ENCODE measurements at regions not wholly inside any gene's neighbourhood (a gene's known extent, or its start where the extent isn't known, plus 50 kb on each side); places are given as distances from the start of the nearest gene placed in this dataset.

DNA sequence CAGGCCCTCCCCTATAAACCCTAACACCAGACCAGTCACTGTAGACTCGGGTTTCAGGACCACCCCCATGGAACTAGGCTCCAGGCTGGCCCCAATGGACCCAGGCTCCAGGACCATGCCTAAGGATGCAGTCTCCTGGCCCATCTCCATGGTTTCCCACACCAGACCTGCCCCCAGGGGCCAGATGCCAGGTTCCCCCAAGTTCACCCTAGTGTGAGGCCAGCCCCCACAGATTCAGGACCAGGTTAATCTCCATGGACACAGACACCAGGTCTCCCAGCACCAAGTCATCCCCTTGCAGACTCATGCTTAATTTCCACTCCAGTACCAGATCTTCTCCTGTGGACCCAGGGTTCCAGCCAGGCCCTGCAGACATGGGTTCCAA is 103.8 kb upstream of the LANCL2 start:
- intact Hi-C loops (cut with micrococcal nuclease): loop anchor here (10.0 kb wide), 1 partner anchor 867 kb away; no protein-coding TSS in a partner anchor

- intact Hi-C loops (cut with micrococcal nuclease): loop anchor here (10.0 kb wide), 1 partner anchor 871 kb away; no protein-coding TSS in a partner anchor
Measured at GRCh38 chr7:55265328-55265727, 99.8 kb upstream of the LANCL2 start.

DNA sequence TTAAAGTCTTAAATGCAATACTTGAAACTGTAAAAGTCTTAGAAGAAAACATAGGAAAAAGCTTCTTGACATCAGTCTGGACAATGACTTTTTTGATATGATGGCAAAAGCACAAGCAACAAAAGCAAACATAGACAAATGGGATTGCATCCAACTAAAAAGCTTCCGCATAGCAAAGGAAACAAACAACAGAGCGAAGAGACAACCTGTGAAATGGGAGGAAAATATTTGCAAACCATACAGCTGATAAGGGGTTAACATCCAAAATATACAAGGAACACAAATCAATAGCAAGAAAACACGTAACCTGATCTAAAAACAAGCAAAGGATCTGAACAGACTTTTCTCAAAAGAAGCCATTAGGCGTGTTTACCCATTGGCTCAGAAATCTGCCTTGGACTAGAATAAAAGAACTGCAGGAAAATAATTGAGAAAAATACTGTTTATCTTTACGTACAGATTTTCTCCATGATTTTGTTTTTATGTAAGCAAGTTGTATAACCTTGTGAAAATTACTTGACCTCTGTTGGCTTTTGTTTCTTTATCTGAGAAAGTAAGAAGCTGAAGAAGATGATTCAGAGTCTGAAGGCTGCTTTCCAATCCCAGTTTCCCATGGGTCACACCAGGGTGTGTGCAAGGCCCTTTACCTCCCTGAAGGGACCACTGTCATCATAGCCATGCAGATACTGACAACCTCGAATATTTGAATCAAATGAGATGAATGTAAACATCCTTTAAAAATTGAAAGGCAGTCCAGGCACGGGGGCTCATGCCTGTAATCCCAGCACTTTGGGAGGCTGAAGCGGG is 99.1 kb upstream of the LANCL2 start:
- intact Hi-C loops (cut with micrococcal nuclease): loop anchor here (10.0 kb wide), 1 partner anchor 871 kb away; no protein-coding TSS in a partner anchor

GRCh38 chr7:55271069-55271626 is 94.0 kb upstream of the LANCL2 start:
- intact Hi-C loops (cut with micrococcal nuclease): no loop called here

DNA sequence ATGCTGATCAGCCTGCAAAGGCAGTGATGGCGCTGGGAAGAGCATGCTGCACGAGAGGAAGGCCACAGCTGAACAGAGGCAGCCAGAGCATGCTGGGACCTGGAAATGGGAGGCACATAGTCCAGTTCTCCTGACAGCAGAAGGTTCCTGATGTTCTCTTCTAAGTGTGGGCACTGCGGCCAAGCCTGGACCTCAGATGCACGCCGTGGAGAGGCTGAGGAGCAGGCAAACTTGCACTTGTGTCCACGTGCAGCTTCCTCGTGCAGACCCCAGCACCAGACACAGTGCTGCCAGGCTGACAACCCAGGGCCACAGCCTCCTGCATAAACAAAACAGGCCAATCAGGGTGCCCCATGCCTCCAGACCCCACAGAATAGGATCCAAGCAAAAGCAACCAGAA is 93.5 kb upstream of the LANCL2 start:
- intact Hi-C loops (cut with micrococcal nuclease): no loop called here

GRCh38 chr7:55272328-55272727 is 92.8 kb upstream of the LANCL2 start:
- intact Hi-C loops (cut with micrococcal nuclease): no loop called here

DNA sequence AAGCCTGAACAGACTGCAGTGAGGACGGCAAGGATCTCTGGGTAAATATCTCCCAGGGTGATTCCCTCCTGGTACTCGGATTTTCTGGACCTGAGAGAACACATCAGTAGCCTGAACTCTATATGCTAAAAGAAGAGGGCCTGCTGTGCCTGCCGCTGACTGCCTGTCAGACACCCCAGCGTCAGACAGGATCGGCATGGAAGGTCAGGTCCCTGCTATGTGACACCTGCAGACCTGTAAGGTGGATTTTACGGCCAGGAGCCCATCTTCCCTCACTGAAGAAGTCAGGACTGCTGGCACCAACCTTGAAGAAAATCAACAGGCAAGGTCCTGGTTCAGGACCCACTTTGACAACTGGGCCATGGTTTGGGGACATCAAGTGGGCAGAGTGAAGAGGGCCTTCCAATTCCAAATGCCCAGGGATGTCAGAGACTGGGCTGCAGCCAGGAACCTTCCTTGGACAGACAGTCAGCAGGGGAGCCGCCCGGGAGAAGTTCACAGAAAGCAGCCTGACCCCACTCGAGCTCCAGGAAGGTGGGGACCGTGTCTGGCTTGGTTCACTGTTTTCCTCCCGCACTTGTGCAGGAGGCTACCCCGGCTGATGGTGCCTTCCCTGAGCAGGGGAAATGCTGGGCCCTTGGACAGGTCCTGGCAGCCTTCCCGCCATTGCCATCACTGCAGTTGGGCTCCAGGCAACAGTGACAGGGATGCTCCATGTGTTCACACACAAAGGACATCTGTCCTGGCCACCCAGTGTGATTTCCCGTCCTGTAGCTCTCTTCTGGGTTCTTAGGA is 91.8 kb upstream of the LANCL2 start:
- intact Hi-C loops (cut with micrococcal nuclease): no loop called here

- intact Hi-C loops (cut with micrococcal nuclease): no loop called here
Measured at GRCh38 chr7:55274156-55274555, 91.0 kb upstream of the LANCL2 start.

- intact Hi-C loops (cut with micrococcal nuclease): no loop called here
Measured at GRCh38 chr7:55275291-55276200, 89.6 kb upstream of the LANCL2 start.

DNA sequence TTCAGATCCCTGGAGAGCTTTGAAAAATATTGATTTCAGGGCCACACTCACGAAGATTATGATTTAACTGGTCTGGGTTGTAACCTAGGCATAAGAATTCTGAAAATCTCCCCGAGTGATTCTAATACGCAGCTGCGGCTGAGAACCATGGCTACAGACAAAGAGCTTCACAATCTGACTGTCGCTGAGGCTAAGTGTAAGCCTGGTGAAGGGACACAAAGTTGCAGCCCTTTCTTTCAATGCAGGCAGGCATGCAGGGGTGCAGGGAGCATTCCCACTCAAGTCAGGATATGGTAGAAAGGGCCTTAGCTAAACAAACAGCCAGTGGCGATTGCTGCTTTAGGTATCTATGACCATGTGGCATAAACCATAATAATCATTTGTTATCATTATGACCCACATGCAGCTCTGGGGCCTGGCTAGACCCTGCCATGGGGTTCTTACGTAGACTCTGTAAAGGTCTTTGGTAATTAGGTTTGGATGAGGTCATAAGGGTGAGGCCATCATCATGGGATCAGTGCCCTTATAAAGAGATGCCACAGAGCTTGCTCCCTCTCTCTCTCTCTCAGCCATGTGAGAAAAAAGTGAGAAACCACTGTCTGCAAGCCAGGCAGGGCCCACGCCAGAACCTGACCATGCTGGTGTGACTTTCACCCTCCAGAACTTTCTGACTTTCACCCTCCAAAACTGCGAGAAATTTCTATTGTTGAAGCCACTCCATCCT is 88.4 kb upstream of the LANCL2 start:
- intact Hi-C loops (cut with micrococcal nuclease): no loop called here

DNA sequence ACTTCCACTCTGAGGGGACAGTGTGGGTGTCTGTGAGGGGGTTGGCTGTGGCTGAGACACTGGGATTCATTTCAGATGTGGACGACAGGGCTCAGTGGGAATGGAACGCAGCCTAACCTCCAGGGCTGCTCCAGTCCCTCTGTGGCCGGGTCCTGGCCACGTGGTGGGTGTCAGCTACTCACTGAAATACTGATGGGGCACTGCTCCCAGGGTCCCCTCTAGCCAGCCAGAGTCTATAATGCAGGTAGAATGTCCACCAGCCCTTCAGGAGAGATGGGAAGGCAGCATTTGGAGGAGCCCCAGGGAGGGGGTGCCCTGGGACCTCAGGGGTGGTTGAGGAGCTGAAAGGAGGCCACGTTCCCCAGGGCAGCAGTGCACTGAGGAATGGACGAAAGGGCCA is 87.2 kb upstream of the LANCL2 start:
- intact Hi-C loops (cut with micrococcal nuclease): no loop called here

DNA sequence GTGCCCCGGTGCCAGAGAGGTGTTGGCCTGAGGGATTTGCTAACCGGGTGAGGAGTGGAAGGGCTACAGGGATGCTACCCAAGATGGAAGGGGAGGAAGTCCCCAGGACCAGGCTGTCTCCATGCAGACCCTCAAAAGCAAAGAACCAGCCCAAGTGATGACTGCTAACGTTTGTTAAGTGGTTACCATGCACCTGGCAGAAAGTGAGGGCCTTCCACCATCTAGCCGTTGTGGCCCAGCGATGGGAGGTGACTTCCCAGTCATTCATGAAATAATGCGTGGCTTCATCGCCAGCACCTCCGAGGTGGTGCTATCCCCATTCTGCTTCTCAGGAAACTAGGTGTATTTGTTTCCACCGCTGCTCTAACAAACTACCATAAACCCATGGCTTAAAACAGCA is 86.8 kb upstream of the LANCL2 start:
- intact Hi-C loops (cut with micrococcal nuclease): no loop called here

GRCh38 chr7:55279080-55279845 is 85.9 kb upstream of the LANCL2 start:
- intact Hi-C loops (cut with micrococcal nuclease): no loop called here

DNA sequence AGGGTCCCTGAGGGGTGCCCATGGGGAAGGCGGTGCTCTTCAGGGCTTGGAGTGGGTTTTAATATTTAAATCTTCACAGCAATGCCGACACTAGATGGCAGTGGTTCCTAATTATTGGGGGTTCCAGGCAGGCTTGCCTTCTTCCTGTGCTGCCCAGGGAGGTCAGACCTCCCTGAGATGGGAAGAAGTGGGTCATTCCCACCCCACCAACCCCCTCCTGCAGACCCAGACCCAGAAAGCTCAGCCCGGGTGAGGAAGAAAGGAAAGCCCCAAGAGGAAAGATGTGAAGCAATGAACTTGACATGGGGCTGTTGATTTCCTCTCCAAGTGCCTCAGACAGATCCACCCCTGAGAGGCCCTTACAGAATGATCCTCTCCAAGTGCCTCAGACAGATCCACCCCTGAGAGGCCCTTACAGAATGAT is 85.1 kb upstream of the LANCL2 start:
- intact Hi-C loops (cut with micrococcal nuclease): loop anchor here (1.0 to 5.0 kb wide), 3 partner anchors 85 to 317 kb away; partner anchors contain the start of gene LANCL2

- intact Hi-C loops (cut with micrococcal nuclease): no loop called here
Measured at GRCh38 chr7:55285665-55286064, 79.5 kb upstream of the LANCL2 start.

DNA sequence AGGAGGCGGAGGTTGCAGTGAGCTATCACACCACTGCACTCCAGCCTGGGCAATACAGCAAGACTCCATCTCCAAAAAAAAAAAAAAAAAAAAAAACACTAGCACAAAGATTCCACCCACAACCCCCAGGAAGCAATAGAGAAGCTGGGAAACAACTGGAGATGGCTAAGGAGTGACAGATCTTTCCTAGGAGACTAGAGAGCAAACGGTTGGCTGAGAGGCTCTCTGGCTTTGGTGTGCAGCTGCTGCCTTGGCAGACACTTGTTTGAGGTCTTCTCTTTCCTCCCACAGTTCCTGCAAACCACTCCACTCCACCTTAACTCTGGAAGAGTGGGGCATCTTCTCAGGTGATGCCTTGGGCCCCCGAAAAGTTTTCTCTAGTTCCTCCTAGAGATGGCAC is 78.5 kb upstream of the LANCL2 start:
- intact Hi-C loops (cut with micrococcal nuclease): no loop called here

DNA sequence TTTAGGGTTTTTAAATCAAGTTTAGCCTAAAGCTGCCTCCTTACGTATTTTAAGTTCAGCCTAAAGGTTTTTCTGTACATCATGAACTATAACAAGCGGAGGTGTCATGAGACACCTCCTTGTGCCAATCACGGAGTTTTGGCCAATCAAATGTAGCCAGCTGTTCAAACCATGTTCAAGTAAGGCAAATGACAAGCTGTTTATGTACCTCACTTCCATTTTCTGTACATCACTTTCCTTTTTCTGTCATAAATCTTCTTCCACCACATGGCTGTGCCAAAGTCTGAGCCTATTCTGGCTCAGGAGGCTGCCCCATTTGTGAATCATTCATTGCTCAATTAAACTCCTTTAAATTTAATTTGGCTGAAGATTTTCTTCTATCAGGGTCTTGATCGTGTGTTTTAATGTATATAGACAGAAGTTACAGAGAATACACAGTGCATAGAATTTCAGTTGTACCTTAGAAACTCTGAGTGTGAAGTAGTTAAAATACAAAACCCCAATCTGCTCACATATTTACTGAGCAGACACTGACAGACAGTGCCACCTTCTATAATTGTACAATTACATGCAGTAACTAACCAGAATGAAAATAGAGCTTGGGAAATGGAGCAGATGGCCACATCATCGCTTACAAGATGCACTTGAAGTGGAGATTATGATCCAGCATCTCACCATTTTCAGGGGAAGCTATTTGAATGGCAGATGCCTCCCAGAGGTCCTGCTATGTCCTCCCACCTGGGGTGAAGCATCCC is 76.9 kb upstream of the LANCL2 start:
- intact Hi-C loops (cut with micrococcal nuclease): no loop called here

GRCh38 chr7:55296070-55296469 is 69.1 kb upstream of the LANCL2 start:
- intact Hi-C loops (cut with micrococcal nuclease): no loop called here

All from T-helper 2 cell treated with Interferon-gamma antibody and Interleukin-4, amounts not matched to agents 100 ng/mL and 5 ng/mL, for 36 hours (primary cell).